T-helper 17 cell (primary cell): ENCODE measurements at regions not wholly inside any gene's neighbourhood (a gene's known extent, or its start where the extent isn't known, plus 50 kb on each side); places are given as distances from the start of the nearest gene placed in this dataset.

ENCODE experiments used
- ATAC-seq: fragments of 150-1000 bp; cut with Tn5 transposase; 2 replicates; pipeline ENCODE4 v1.10.0; 2021; ENCODE audit warnings: mild to moderate bottlenecking, moderate library complexity
- DNase-seq, 3 donors: peaks; one replicate each; pipeline versions ENCODE4 v3.0.0 to v3.0.0-alpha.2; 2020 to 2021
- H3K9me3 ChIP-seq: one replicate; pipeline ENCODE4 v1.7.0; 2013; ENCODE audit warnings: low read length, mild to moderate bottlenecking; ENCODE audit not compliant: control insufficient read depth, poor library complexity, severe bottlenecking
- H3K27ac Mint-ChIP-seq: one replicate; pipeline ENCODE4 v1.8.0; 2022; ENCODE audit warnings: mild to moderate bottlenecking, moderate library complexity, mixed read lengths
- H3K27me3 Mint-ChIP-seq: one replicate; pipeline ENCODE4 v1.8.0; 2022; ENCODE audit warnings: mixed read lengths
- H3K36me3 Mint-ChIP-seq: one replicate; pipeline ENCODE4 v1.8.0; 2022; ENCODE audit warnings: low read depth, mixed read lengths
- H3K4me1 Mint-ChIP-seq: one replicate; pipeline ENCODE4 v1.8.0; 2022; ENCODE audit warnings: mild to moderate bottlenecking, mixed read lengths
- H3K4me3 Mint-ChIP-seq: one replicate; pipeline ENCODE4 v1.8.0; 2022; ENCODE audit warnings: mild to moderate bottlenecking, moderate library complexity, mixed read lengths

- no peaks in the 10 kb centered on the region for H3K36me3 Mint-ChIP-seq
- ATAC-seq = no peak
- no peaks in the 10 kb centered on the region for H3K9me3 ChIP-seq
- H3K27me3 Mint-ChIP-seq = peaks cover 8% of the 10 kb centered on the region
- H3K4me3 Mint-ChIP-seq = no peak overlapping the region
- no peak overlapping the region for H3K27ac Mint-ChIP-seq
- DNase-seq = no peak
- peaks cover 2% of the 10 kb centered on the region for H3K4me1 Mint-ChIP-seq
Observed at GRCh38 chr2:7289697-7290096, 372.5 kb downstream of the RNF144A start.

- DNase-seq (no peak), ATAC-seq (no peak)
- Mint-ChIP-seq H3K36me3 (no peaks in the 10 kb centered on the region), H3K27me3 (peaks cover 8% of the 10 kb centered on the region), H3K4me1 (peaks cover 2% of the 10 kb centered on the region), H3K4me3 (no peak overlapping the region), H3K27ac (no peak overlapping the region)
- no peaks in the 10 kb centered on the region for H3K9me3 ChIP-seq
Observed at GRCh38 chr2:7292154-7292691, 375.0 kb downstream of the RNF144A start.

- H3K4me3 Mint-ChIP-seq = no peak overlapping the region
- peaks cover 2% of the 10 kb centered on the region for H3K36me3 Mint-ChIP-seq
- no peaks in the 10 kb centered on the region for H3K9me3 ChIP-seq
- no peak for ATAC-seq
- no peak for DNase-seq
- H3K27ac Mint-ChIP-seq = no peak overlapping the region
- H3K4me1 Mint-ChIP-seq = no peaks in the 10 kb centered on the region
- peaks cover 39% of the 10 kb centered on the region for H3K27me3 Mint-ChIP-seq
Observed at GRCh38 chr2:7309582-7309981, 392.4 kb downstream of the RNF144A start.

GRCh38 chr2:7324706-7325105, 407.5 kb downstream of the RNF144A start:
- no peaks in the 10 kb centered on the region for H3K9me3 ChIP-seq
- Mint-ChIP-seq H3K36me3 (no peaks in the 10 kb centered on the region), H3K27me3 (peaks cover 44% of the 10 kb centered on the region), H3K4me3 (no peak overlapping the region), H3K27ac (no peak overlapping the region), H3K4me1 (peaks cover 3% of the 10 kb centered on the region)
- ATAC-seq (no peak), DNase-seq (no peak)

GRCh38 chr2:7325186-7325585, 408.0 kb downstream of the RNF144A start:
- H3K4me1 Mint-ChIP-seq = peaks cover 3% of the 10 kb centered on the region
- DNase-seq (no peak), ATAC-seq (no peak)
- H3K27ac Mint-ChIP-seq = no peak overlapping the region
- peaks cover 39% of the 10 kb centered on the region for H3K27me3 Mint-ChIP-seq
- no peaks in the 10 kb centered on the region for H3K9me3 ChIP-seq
- no peak overlapping the region for H3K4me3 Mint-ChIP-seq
- H3K36me3 Mint-ChIP-seq = no peaks in the 10 kb centered on the region

GRCh38 chr2:7329465-7329864, 412.3 kb downstream of the RNF144A start:
- Mint-ChIP-seq H3K36me3 (no peaks in the 10 kb centered on the region), H3K4me3 (no peak overlapping the region), H3K4me1 (peaks cover 3% of the 10 kb centered on the region), H3K27ac (no peak overlapping the region), H3K27me3 (peaks cover 25% of the 10 kb centered on the region)
- no peaks in the 10 kb centered on the region for H3K9me3 ChIP-seq
- DNase-seq = no peak
- ATAC-seq = no peak

- ATAC-seq (no peak), DNase-seq (no peak)
- no peak overlapping the region for H3K4me3 Mint-ChIP-seq
- no peak overlapping the region for H3K27ac Mint-ChIP-seq
- H3K4me1 Mint-ChIP-seq = peaks cover 2% of the 10 kb centered on the region
- peaks cover 27% of the 10 kb centered on the region for H3K27me3 Mint-ChIP-seq
- H3K36me3 Mint-ChIP-seq = peaks cover 2% of the 10 kb centered on the region
- H3K9me3 ChIP-seq = no peaks in the 10 kb centered on the region
Observed at GRCh38 chr2:7333189-7333765, 416.1 kb downstream of the RNF144A start.

GRCh38 chr2:7333960-7334493, 416.8 kb downstream of the RNF144A start:
- H3K4me3 Mint-ChIP-seq = no peak overlapping the region
- no peak for DNase-seq
- no peak overlapping the region for H3K27ac Mint-ChIP-seq
- peaks cover 27% of the 10 kb centered on the region for H3K27me3 Mint-ChIP-seq
- H3K4me1 Mint-ChIP-seq = no peaks in the 10 kb centered on the region
- H3K36me3 Mint-ChIP-seq = peaks cover 2% of the 10 kb centered on the region
- ATAC-seq = no peak
- no peaks in the 10 kb centered on the region for H3K9me3 ChIP-seq

- peaks cover 3% of the 10 kb centered on the region for H3K4me1 Mint-ChIP-seq
- H3K27ac Mint-ChIP-seq = no peak overlapping the region
- no peak for DNase-seq
- peaks cover 19% of the 10 kb centered on the region for H3K27me3 Mint-ChIP-seq
- peaks cover 2% of the 10 kb centered on the region for H3K36me3 Mint-ChIP-seq
- H3K9me3 ChIP-seq = no peaks in the 10 kb centered on the region
- H3K4me3 Mint-ChIP-seq = no peak overlapping the region
- no peak for ATAC-seq
Observed at GRCh38 chr2:7338961-7339360, 421.7 kb downstream of the RNF144A start.

GRCh38 chr2:7346336-7346735, 429.1 kb downstream of the RNF144A start:
- no peaks in the 10 kb centered on the region for H3K9me3 ChIP-seq
- Mint-ChIP-seq H3K4me1 (peaks cover 3% of the 10 kb centered on the region), H3K27ac (no peak overlapping the region), H3K36me3 (no peaks in the 10 kb centered on the region), H3K4me3 (no peak overlapping the region), H3K27me3 (peaks cover 17% of the 10 kb centered on the region)
- ATAC-seq (no peak), DNase-seq (no peak)

GRCh38 chr2:7348761-7349160, 431.5 kb downstream of the RNF144A start:
- no peaks in the 10 kb centered on the region for H3K4me1 Mint-ChIP-seq
- DNase-seq = no peak
- H3K9me3 ChIP-seq = no peaks in the 10 kb centered on the region
- H3K27me3 Mint-ChIP-seq = peaks cover 16% of the 10 kb centered on the region
- no peak overlapping the region for H3K27ac Mint-ChIP-seq
- ATAC-seq = no peak
- H3K36me3 Mint-ChIP-seq = no peaks in the 10 kb centered on the region
- no peak overlapping the region for H3K4me3 Mint-ChIP-seq

GRCh38 chr2:7352191-7352590, 435.0 kb downstream of the RNF144A start:
- peaks cover 15% of the 10 kb centered on the region for H3K27me3 Mint-ChIP-seq
- DNase-seq (no peak), ATAC-seq (no peak)
- no peaks in the 10 kb centered on the region for H3K9me3 ChIP-seq
- no peak overlapping the region for H3K4me3 Mint-ChIP-seq
- H3K36me3 Mint-ChIP-seq = no peaks in the 10 kb centered on the region
- no peak overlapping the region for H3K27ac Mint-ChIP-seq
- H3K4me1 Mint-ChIP-seq = no peaks in the 10 kb centered on the region

- DNase-seq (no peak), ATAC-seq (no peak)
- Mint-ChIP-seq H3K4me1 (no peaks in the 10 kb centered on the region), H3K27ac (no peak overlapping the region), H3K36me3 (no peaks in the 10 kb centered on the region), H3K4me3 (no peak overlapping the region), H3K27me3 (peaks cover 15% of the 10 kb centered on the region)
- no peaks in the 10 kb centered on the region for H3K9me3 ChIP-seq
Observed at GRCh38 chr2:7353571-7353970, 436.4 kb downstream of the RNF144A start.

- Mint-ChIP-seq H3K27me3 (peaks cover 12% of the 10 kb centered on the region), H3K4me1 (no peaks in the 10 kb centered on the region), H3K36me3 (no peaks in the 10 kb centered on the region), H3K27ac (no peak overlapping the region), H3K4me3 (no peak overlapping the region)
- DNase-seq (no peak), ATAC-seq (no peak)
- no peaks in the 10 kb centered on the region for H3K9me3 ChIP-seq
Observed at GRCh38 chr2:7355781-7356180, 438.6 kb downstream of the RNF144A start.
